ENCODE measurements at regions not wholly inside any gene's neighbourhood (a gene's known extent, or its start where the extent isn't known, plus 50 kb on each side); places are given as distances from the start of the nearest gene placed in this dataset.
"Not testable (repeated sequence)": the region's sequence is repeated elsewhere in the genome, so short reads cannot be mapped to it uniquely, and the experiment has no call there.

DNA sequence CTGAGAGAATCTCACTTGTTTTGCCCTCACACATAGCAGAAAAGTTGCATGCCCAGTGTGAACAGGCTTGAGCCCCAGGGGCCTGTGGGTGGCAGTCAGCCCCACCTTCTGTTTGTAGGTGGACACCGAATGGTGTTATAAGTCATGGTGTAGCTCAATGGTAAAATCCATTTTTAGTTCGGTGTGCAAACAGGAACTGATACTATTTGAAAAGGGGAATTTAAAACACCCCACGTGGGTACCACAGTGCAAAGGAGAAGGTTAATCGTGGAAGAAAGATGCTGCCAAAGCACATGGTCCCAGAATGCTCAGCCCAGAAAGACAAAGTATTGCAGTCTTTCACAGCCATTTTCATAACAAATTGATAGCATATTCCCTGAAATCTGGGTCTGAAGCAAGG is 71.8 kb upstream of the GZMB start:
- no peak for DNase-seq (ENCODE audit: low read depth)
- no peak overlapping the region for H3K4me3 ChIP-seq (ENCODE audit: low read depth, low read length)
- TF ChIP-seq, protein P1, sequence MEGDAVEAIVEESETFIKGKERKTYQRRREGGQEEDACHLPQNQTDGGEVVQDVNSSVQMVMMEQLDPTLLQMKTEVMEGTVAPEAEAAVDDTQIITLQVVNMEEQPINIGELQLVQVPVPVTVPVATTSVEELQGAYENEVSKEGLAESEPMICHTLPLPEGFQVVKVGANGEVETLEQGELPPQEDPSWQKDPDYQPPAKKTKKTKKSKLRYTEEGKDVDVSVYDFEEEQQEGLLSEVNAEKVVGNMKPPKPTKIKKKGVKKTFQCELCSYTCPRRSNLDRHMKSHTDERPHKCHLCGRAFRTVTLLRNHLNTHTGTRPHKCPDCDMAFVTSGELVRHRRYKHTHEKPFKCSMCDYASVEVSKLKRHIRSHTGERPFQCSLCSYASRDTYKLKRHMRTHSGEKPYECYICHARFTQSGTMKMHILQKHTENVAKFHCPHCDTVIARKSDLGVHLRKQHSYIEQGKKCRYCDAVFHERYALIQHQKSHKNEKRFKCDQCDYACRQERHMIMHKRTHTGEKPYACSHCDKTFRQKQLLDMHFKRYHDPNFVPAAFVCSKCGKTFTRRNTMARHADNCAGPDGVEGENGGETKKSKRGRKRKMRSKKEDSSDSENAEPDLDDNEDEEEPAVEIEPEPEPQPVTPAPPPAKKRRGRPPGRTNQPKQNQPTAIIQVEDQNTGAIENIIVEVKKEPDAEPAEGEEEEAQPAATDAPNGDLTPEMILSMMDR (conservative IDR thresholded peaks at IDR 0.05; ENCODE audit: low read depth, low read length), result no peak

DNA sequence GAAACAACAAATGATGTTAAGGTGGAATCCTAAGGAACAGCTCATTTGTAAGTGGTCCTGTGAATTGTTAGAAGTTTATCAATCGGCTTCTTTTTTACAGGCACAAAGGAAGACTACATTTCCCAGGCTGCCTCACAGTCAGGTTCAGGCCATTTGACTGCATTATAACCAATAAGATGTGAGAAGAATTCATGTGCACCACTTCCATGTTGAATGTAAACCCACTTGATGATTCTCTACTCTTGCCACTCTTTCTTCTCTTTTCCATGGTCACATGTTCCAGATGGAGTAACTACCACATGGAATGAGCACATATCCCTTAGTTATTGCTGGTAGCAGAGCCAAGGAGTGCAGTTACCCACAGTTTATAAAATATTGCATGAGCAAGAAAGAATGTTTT is 67.1 kb upstream of the GZMB start:
- DNase-seq (ENCODE audit: low read depth), result no peak
- no peak overlapping the region for H3K4me3 ChIP-seq (ENCODE audit: low read depth, low read length)
- TF ChIP-seq, protein P1 (conservative IDR thresholded peaks at IDR 0.05; ENCODE audit: low read depth, low read length), result no peak

DNA sequence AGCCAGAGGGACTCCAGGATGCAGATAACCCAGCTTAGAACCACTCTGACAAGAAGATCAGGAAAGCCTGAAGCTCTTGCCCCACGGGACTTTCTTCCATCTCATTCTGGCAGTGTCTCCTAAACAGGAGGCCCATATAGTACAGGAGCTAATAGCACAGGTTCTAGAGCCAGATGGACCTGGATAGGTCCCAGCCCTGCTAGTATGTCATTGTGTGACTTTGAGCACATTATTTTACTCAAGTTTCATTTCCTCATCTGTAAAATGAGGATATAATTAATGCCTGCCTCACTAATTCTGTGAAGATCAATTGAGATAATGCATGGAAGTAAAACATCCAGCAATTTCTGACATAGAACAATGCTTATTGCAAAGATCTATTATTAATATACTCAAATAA is 66.5 kb upstream of the GZMB start:
- no peak overlapping the region for H3K4me3 ChIP-seq (ENCODE audit: low read depth, low read length)
- TF ChIP-seq, protein P1 (conservative IDR thresholded peaks at IDR 0.05; ENCODE audit: low read depth, low read length), result no peak
- no peak for DNase-seq (ENCODE audit: low read depth)

DNA sequence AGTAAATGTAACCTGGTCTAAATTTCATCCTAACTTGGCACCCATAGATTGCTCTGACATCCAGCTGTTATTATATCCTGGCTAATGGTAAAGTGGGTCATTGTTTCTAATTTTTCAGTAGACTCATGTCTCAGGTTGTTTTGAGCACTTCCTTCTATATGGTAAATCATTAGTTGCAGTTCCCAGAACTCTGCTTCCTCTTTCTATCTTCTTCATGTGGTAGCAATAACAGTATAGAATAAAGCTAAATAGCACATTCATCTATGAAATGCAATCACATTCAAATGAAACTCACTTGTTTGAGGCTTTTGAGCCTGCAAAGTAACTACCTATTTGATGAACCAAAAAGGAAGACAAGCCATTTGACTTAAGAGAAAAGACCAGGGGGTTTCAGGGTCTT is 65.1 kb upstream of the GZMB start:
- TF ChIP-seq, protein P1 (conservative IDR thresholded peaks at IDR 0.05; ENCODE audit: low read depth, low read length), result no peak
- no peak overlapping the region for H3K4me3 ChIP-seq (ENCODE audit: low read depth, low read length)
- DNase-seq (ENCODE audit: low read depth), result no peak

DNA sequence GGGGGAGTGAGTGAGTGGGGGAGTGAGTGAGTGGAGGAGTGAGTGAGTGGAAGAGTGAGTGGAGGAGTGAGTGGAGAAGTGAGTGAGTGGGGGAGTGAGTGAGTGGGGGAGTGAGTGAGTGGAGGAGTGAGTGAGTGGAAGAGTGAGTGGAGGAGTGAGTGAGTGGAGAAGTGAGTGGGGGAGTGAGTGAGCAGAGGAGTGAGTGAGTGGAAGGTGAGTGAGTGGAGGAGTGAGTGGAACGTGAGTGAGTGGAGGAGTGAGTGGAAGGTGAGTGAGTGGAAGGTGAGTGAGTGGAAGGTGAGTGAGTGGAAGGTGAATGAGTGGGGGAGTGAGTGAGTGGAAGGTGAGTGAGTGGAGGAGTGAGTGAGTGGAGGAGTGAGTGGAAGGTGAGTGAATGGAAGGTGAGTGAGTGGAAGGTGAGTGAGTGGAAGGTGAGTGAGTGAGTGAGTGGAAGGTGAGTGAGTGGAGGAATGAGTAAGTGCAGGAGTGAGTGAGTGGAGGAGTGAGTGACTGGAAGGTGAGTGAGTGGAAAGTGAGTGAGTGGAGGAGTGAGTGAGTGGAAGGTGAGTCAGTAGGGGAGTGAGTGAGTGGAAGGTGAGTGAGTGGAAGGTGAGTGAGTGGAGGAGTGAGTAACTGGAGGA is 62.4 kb upstream of the GZMB start:
- not testable (repeated sequence) for H3K4me3 ChIP-seq (ENCODE audit: low read depth, low read length); DNase-seq (ENCODE audit: low read depth)

DNA sequence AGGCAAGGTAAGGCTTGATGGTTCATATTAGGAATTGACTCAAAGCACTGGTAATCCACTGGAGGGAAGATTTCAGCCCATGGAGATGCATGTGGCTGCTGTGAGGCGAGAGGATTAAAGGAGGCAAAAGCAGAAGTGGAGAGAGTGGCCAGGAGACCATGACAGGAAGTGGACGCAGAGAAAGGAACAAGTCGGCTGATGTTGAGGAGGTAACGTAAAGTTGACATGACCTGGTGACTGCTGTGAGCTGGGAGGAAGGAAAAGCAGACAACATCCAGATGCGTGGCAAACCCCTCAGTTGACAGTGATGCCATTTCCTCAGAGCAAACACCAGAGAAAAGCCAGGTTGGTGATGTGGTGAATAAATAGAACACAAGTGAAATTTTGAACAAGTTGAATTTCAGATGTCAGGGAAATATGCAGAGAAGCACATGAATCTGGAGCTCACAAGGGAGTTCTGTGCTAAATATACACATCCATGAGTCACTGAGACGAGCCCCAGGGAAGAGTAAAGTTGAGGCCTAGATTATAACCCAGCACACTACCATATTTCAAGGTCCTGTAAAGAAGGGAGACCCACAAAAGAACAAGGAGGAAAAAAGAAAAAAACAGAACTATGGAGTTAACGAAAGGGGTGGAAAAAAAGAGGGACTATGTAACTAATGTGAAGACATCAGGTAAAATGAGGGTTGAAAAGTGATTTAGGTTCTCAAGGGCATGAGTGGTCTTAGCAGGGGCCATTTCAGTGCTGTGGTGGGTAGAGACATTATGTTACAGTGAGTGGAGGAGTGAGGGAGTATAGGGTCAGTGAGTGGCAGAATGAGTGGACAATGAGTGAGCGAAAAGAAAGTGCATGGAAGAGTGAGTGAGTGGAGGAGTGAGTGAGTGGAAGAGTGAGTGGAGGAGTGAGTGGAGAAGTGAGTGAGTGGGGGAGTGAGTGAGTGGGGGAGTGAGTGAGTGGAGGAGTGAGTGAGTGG is 61.6 kb upstream of the GZMB start:
- TF ChIP-seq, protein P1 (conservative IDR thresholded peaks at IDR 0.05; ENCODE audit: low read depth, low read length), result no peak
- DNase-seq (ENCODE audit: low read depth), result no peak
- no peak overlapping the region for H3K4me3 ChIP-seq (ENCODE audit: low read depth, low read length)

DNA sequence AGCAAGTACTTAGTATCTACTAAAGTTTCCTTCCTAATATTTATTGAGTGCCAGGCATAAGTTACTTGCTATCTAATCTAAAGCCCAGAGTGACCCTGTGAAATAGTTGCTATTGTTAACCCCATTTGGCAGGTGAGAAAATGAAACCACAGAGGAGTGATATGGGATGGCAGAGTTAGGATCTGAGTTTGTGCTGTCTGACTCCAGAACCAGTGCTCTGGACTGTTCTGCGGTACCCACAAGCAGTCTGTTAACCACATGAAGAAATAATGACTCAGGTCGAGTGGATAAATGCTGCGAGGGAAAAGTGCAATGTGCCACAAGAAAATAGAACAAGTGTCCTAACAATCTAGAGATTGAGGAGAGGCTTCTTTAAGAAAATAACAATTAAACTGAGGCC is 60.7 kb upstream of the GZMB start:
- no peak for DNase-seq (ENCODE audit: low read depth)
- TF ChIP-seq, protein P1 (conservative IDR thresholded peaks at IDR 0.05; ENCODE audit: low read depth, low read length), result no peak
- no peak overlapping the region for H3K4me3 ChIP-seq (ENCODE audit: low read depth, low read length)

Data from epithelial cell of proximal tubule (primary cell).